ENCODE measurements at regions not wholly inside any gene's neighbourhood (a gene's known extent, or its start where the extent isn't known, plus 50 kb on each side); places are given as distances from the start of the nearest gene placed in this dataset.

- no peak for FAIRE-seq
- Histone ChIP-seq H3K27ac (no peak overlapping the region), H3K4me1 (no peaks in the 10 kb centered on the region), H3K9me3 (no peaks in the 10 kb centered on the region), H3K4me2 (no peak overlapping the region), H3K4me3 (no peak overlapping the region)
- ChIA-PET CTCF (interaction anchor here (0.8 to 1.8 kb wide), 4 partner anchors 11 to 30 kb away, joined by 3 to 5 read pairs (median 4); no protein-coding TSS in a partner anchor), POLR2A (no interaction called here)
- WGBS (ENCODE audit: missing lambda C conversion rate), result 90% methylated on average over 4 of the region's 4 CpGs
- no peak for TF ChIP-seq EHMT2 (IDR thresholded peaks at IDR 0.05; ENCODE audit: low read depth)
- no peak for TF ChIP-seq CEBPB (IDR thresholded peaks at IDR 0.05)
- no peak for TF ChIP-seq RNF2 (IDR thresholded peaks at IDR 0.05; ENCODE audit: borderline replicate concordance, low read depth)
- ATAC-seq, result no peak
- DNase-seq (ENCODE audit: low read depth in 1 of 2, low spot score in 1 of 2), result no peak
Measured at GRCh38 chr5:135222171-135222681, 176.8 kb downstream of the MACROH2A1 start.

- 75% methylated on average over 2 of the region's 2 CpGs for whole genome bisulfite sequencing (ENCODE audit: missing lambda C conversion rate)
- Histone ChIP-seq H3K4me1 (no peaks in the 10 kb centered on the region), H3K4me2 (no peak overlapping the region), H3K4me3 (no peak overlapping the region), H3K27ac (no peak overlapping the region), H3K9me3 (no peaks in the 10 kb centered on the region)
- ChIA-PET POLR2A (no interaction called here), CTCF (interaction anchor here (0.8 to 2.3 kb wide), 5 partner anchors 10 to 30 kb away, joined by 3 to 8 read pairs (median 5); no protein-coding TSS in a partner anchor)
- DNase-seq (ENCODE audit: low read depth in 1 of 2, low spot score in 1 of 2), result no peak
- no peak for ATAC-seq
- no peak for TF ChIP-seq POLR2AphosphoS2 (conservative IDR thresholded peaks at IDR 0.05; ENCODE audit: low read length)
- no peak for TF ChIP-seq NFE2L2 (conservative IDR thresholded peaks at IDR 0.05; ENCODE audit: low read length)
- TF ChIP-seq ZC3H11A (IDR thresholded peaks at IDR 0.05), result no peak
- TF ChIP-seq NR3C1 (IDR thresholded peaks at IDR 0.05), result no peak
- no peak for TF ChIP-seq USF2 (IDR thresholded peaks at IDR 0.05)
- no peak for TF ChIP-seq PBX3 (IDR thresholded peaks at IDR 0.05)
- no peak for TF ChIP-seq HDAC2 (IDR thresholded peaks at IDR 0.05)
- no peak for TF ChIP-seq SMC3 (IDR thresholded peaks at IDR 0.05)
- no peak for TF ChIP-seq ESRRA (IDR thresholded peaks at IDR 0.05; ENCODE audit: borderline replicate concordance, low read length)
- no peak for TF ChIP-seq KDM1A (IDR thresholded peaks at IDR 0.05; ENCODE audit: low read depth)
- no peak for TF ChIP-seq CBX2 (IDR thresholded peaks at IDR 0.05; ENCODE audit: borderline replicate concordance, low read depth)
- TF ChIP-seq BHLHE40 (IDR thresholded peaks at IDR 0.05; ENCODE audit: low read depth, low read length), result no peak
- no peak for TF ChIP-seq MAFK (IDR thresholded peaks at IDR 0.05; ENCODE audit: partially characterized antibody)
- TF ChIP-seq POLR2A (IDR thresholded peaks at IDR 0.05; ENCODE audit: low read length), result no peak
- no peak for FAIRE-seq
Measured at GRCh38 chr5:135221696-135222095, 177.3 kb downstream of the MACROH2A1 start.

- 78% methylated on average over 3 of the region's 3 CpGs for WGBS (ENCODE audit: missing lambda C conversion rate)
- no peaks in the 10 kb centered on the region for H3K4me1 ChIP-seq
- CTCF ChIA-PET, result interaction anchor here (1.1 to 2.3 kb wide), 4 partner anchors 10 to 19 kb away, joined by 3 to 8 read pairs (median 4); no protein-coding TSS in a partner anchor
- H3K9me3 ChIP-seq, result no peaks in the 10 kb centered on the region
- ATAC-seq, result no peak
- DNase-seq (ENCODE audit: low read depth in 1 of 2, low spot score in 1 of 2), result no peak
- H3K4me2 ChIP-seq, result no peak overlapping the region
- H3K27ac ChIP-seq, result no peak overlapping the region
- TF ChIP-seq FOSB (CRISPR knock-in tag; IDR thresholded peaks at IDR 0.05) (no peak), ATOH8 (CRISPR knock-in tag; IDR thresholded peaks at IDR 0.05; ENCODE audit: low read depth) (no peak), BCL3 (IDR thresholded peaks at IDR 0.05) (no peak), HES2 (IDR thresholded peaks at IDR 0.05) (no peak), KDM5A (IDR thresholded peaks at IDR 0.05) (no peak), FOXS1 (CRISPR knock-in tag; IDR thresholded peaks at IDR 0.05) (no peak), MAZ (IDR thresholded peaks at IDR 0.05; ENCODE audit: borderline replicate concordance, low read depth, low read length) (no peak), BHLHE40 (IDR thresholded peaks at IDR 0.05; ENCODE audit: low read depth, low read length) (no peak), HDAC2 (IDR thresholded peaks at IDR 0.05) (no peak), GATA3 (IDR thresholded peaks at IDR 0.05; ENCODE audit: borderline replicate concordance) (no peak), ZSCAN20 (CRISPR knock-in tag; IDR thresholded peaks at IDR 0.05) (no peak), PBX3 (IDR thresholded peaks at IDR 0.05) (no peak), RNF2 (IDR thresholded peaks at IDR 0.05; ENCODE audit: borderline replicate concordance, low read depth) (no peak), ESRRA (IDR thresholded peaks at IDR 0.05; ENCODE audit: borderline replicate concordance, low read length) (no peak), RARB (CRISPR knock-in tag; IDR thresholded peaks at IDR 0.05) (no peak)
- FAIRE-seq, result no peak
- no peak overlapping the region for H3K4me3 ChIP-seq
- POLR2A ChIA-PET, result no interaction called here
Measured at GRCh38 chr5:135221187-135221473, 177.9 kb downstream of the MACROH2A1 start.

Measured in A549 (cell line).